OCI-LY1 (cell line): ENCODE measurements at regions not wholly inside any gene's neighbourhood (a gene's known extent, or its start where the extent isn't known, plus 50 kb on each side); places are given as distances from the start of the nearest gene placed in this dataset.

Experiments used
- CTCF ChIP-seq: fragments of 200-600 bp; sonication (generic), shearing (Covaris generic); IDR thresholded peaks from 2 replicates; pipeline ENCODE4 v1.5.1; 2017; ENCODE audit warnings: mild to moderate bottlenecking, antibody characterized with exemption, low read length, moderate library complexity, mixed read lengths
- EZH2 ChIP-seq: fragments of 200-600 bp; sonication (generic), shearing (Covaris generic); IDR thresholded peaks from 2 replicates; pipeline ENCODE4 v1.8.0; 2017; ENCODE audit warnings: borderline replicate concordance, mixed run types, mild to moderate bottlenecking, antibody characterized with exemption, low read length, moderate library complexity, mixed read lengths

- TF ChIP-seq CTCF (no peak), EZH2 (no peak)
These were observed 509.9 kb downstream of the VGLL3 start for GRCh38 chr3:86481031-86481430.
